SK-N-SH (cell line): ENCODE measurements at regions not wholly inside any gene's neighbourhood (a gene's known extent, or its start where the extent isn't known, plus 50 kb on each side); places are given as distances from the start of the nearest gene placed in this dataset.

Experiments used
- CTCF ChIP-seq: fragments of 200-600 bp; sonication (generic); IDR thresholded peaks from 2 replicates; pipeline ENCODE4 v1.6.1; 2017; ENCODE audit warnings: antibody characterized with exemption, mild to moderate bottlenecking, moderate library complexity
- FOSL2 ChIP-seq: IDR thresholded peaks from 2 replicates; pipeline ENCODE4 v1.4.0; 2012; ENCODE audit warnings: low read depth, mild to moderate bottlenecking, moderate library complexity, borderline replicate concordance
- GATA2 ChIP-seq: sonication (generic); formaldehyde crosslinking; IDR thresholded peaks from 2 replicates; pipeline ENCODE4 v1.5.0; 2020; ENCODE audit warnings: mild to moderate bottlenecking, missing genetic modification reagents
- SIN3A ChIP-seq: IDR thresholded peaks from 2 replicates; pipeline ENCODE4 v1.6.1; 2012; ENCODE audit warnings: low read depth, mild to moderate bottlenecking, low read length, moderate library complexity, borderline replicate concordance

GRCh38 chr22:23383491-23384361 is 196.4 kb downstream of the IGLL1 start:
- TF ChIP-seq SIN3A (no peak), GATA2 (CRISPR knock-in tag) (no peak), CTCF (no peak), FOSL2 (no peak)
